T47D (cell line): ENCODE measurements at regions not wholly inside any gene's neighbourhood (a gene's known extent, or its start where the extent isn't known, plus 50 kb on each side); places are given as distances from the start of the nearest gene placed in this dataset.

Experiments used
- DNase-seq, 2 experiments: peaks; one replicate each; pipeline versions ENCODE4 v3.0.0 to v3.0.0-alpha.2; 2011 to 2012; ENCODE audit warnings: low read depth in 1 of 2, low spot score in 1 of 2
- JUND ChIP-seq: IDR thresholded peaks from 2 replicates; pipeline ENCODE4 v1.6.1; 2012; ENCODE audit warnings: low read depth
- in situ Hi-C: cut with HindIII; loops from 2 replicates; pipeline ENCODE4 v1.10.0; 2016; ENCODE audit warnings: low sequenced_read_pairs, low pct_unique_long_range_greater_than_20kb

DNA sequence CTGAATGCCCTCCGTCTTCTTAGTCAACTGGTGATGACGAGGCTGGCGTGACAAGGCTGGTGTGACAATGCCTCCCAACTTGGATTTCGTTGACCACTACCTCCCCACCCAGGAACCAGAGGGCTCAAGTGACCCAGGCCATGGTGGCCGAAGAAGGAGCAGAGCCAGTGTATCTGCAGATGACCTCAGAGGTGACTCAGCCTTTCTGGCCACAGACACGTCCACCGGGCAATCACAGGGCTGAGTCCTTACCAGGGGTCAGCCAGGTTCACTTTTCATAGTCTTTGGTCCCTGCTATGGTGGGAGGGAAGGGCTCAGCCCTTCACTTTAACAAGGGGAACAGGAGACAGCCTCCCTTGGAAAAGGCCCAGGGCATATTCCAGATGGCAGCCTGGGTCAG, 116.3 kb downstream of the MAF start:
- TF ChIP-seq JUND = no peak

GRCh38 chr16:79483336-79483735, 117.2 kb downstream of the MAF start:
- in situ Hi-C loops = no loop called here
- DNase-seq = no peak
- TF ChIP-seq JUND = no peak

More for the DNA sequence above, 116.3 kb downstream of the MAF start:
- DNase-seq = no peak
- in situ Hi-C loops = no loop called here

DNA sequence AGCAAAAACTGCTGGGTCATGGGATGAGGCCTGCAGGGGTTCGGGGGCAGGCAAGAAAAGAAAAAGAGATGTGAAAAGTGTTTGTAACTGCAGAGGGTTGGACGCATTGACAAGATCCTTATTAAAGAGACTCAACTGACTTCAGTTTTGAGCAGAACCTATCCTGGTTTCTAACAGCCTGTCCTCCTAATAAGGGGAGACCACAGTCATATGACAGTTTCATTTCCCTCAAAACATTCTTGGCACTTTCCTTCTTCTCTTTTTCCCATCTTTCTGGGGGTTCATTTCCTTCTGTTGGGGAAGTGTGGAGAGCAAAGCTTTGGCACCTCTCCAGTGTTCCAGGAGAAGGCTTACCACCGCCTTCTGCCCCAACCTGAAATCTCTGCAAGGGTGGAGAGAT, 118.5 kb downstream of the MAF start:
- no peak for TF ChIP-seq JUND
- no peak for DNase-seq
- in situ Hi-C loops = no loop called here

DNA sequence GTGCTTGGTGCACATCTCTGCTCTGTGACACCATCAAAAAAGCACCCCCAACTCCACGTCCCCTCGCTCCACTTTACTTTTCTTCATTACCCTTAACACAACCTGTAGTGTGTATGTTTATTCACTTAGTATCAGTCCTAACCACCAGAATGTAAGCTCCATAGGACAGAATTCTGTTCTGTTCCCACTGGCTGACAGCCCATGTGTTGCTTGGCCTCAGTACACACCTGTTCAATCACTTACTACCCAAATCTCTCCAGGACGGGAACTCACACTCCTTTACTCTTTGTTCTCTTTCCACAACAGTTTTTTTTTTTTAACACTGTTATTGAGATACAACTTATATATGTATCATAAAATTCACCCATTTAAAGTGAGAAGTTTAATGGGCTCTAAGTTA, 119.6 kb downstream of the MAF start:
- DNase-seq = no peak
- no peak for TF ChIP-seq JUND
- in situ Hi-C loops = no loop called here

GRCh38 chr16:79480056-79480455, 120.5 kb downstream of the MAF start:
- DNase-seq = no peak
- TF ChIP-seq JUND = no peak
- in situ Hi-C loops = no loop called here

- no peak for DNase-seq
- TF ChIP-seq JUND = no peak
- in situ Hi-C loops = no loop called here
These were observed 124.0 kb downstream of the MAF start for GRCh38 chr16:79476580-79476979.

DNA sequence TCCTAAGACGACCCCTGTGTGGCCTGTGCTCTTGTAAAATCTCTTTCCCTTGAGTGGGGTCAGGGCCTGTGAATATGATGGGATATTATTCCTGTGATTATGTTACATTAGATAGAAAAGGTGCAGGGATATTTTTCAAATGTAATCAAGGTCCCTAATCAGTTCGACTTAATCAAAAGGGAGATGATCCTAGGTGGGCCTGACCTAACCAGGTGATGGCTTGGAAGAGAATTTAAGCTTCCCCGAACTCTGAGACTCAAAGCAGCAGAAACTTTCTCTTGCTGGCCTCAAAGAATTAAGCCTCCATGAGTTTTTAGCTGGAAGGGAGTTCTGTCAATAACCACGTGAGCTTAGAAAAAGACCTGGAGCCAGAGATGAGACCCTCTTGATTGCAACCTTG, 124.7 kb downstream of the MAF start:
- no peak for DNase-seq
- in situ Hi-C loops = no loop called here
- TF ChIP-seq JUND = no peak

GRCh38 chr16:79473456-79473855, 127.1 kb downstream of the MAF start:
- in situ Hi-C loops = no loop called here
- no peak for TF ChIP-seq JUND
- no peak for DNase-seq

DNA sequence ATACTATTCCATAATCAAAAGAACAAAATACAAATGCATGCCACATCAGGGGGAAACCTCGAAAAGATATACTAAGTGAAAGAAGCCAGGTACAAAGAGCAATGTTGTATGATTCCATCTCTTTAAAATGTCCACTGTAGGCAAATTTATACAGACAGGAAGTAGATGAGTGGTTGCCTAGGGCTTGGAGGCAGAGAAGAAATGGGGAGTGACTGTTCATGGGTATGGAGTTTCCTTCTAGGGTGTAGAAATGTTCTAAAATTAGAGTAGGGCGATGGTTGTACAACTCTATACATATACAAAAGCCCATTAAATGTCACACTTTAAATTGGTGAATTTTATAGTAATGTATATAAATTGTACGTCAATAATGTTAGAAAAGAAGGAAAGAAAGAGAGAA, 128.1 kb downstream of the MAF start:
- no peak for TF ChIP-seq JUND
- no peak for DNase-seq
- in situ Hi-C loops = no loop called here

DNA sequence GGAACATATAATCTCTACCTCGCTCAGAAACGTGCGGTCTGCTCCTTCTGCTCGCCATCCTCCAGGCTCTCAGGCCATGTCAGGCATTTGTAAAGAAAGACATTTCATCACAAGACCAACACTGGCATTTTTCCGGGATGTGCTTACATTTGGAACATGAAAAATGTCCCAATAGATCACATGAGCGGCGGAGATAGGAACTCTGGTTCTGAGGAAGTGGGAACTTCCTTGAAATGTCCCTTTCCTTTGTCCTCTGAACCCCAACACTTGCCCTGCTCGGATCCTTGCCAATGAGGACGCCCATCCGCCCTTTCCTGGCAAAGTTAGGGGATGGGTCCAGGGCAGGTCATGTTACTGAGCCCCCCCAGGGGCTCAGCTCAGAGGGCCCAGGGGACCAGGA, 130.5 kb downstream of the MAF start:
- in situ Hi-C loops = no loop called here

DNA sequence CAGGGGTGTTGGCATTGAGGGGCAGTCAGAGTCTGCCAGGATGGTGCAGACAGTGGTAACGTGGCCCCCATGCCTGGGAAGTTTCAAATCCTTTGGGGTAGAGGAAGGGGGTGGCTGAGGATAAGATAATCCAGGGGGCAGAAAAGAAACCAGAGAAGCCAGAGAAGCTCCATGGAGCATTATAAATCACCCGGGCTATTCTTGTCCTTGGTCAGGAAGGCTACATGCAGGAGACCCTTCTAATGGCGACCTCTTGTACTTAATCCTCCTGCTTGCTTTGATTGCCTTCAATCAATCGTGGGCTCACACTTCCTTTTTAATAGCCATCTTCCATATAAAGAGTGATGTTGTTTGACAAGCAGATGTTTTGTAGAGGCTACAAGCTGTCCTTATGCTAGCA, 131.9 kb downstream of the MAF start:
- DNase-seq = no peak
- no peak for TF ChIP-seq JUND
- in situ Hi-C loops = no loop called here

More for the DNA sequence above, 130.5 kb downstream of the MAF start:
- no peak for TF ChIP-seq JUND
- no peak for DNase-seq

- DNase-seq = no peak
- in situ Hi-C loops = no loop called here
- TF ChIP-seq JUND = no peak
These were observed 132.4 kb downstream of the MAF start for GRCh38 chr16:79468121-79468552.

DNA sequence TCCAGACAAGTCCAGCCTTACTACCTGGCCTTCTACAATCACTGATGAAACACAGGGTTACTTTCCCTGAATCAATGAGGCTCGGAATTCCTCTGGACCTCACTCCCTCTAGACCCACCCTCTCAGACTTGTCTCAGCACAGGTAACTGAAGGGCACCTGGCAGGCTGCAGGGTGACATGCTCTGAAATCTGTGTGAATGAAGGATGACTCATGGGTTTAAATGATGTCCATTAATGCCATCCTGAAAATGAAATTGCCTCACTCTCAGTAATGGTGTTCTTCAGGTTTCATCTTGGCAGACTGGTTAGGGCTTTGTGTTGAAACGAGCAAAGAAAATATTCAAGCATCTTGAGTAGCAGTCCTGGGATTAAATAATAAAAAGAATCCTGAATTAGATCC, 134.4 kb downstream of the MAF start:
- no peak for DNase-seq
- in situ Hi-C loops = no loop called here
- no peak for TF ChIP-seq JUND

GRCh38 chr16:79463841-79464240, 136.7 kb downstream of the MAF start:
- in situ Hi-C loops = no loop called here
- no peak for DNase-seq
- TF ChIP-seq JUND = no peak
